Uterus (tissue), 3 donors: ENCODE measurements at regions not wholly inside any gene's neighbourhood (a gene's known extent, or its start where the extent isn't known, plus 50 kb on each side); places are given as distances from the start of the nearest gene placed in this dataset.

ENCODE experiments used
- DNase-seq, 2 donors: peaks; one replicate each; pipeline ENCODE4 v3.0.0-alpha.2; 2019 to 2020
- H3K27ac ChIP-seq, 2 donors: fragments of 200-600 bp; sonication (generic); 1 replicate in 1 of 2; 2 replicates in 1 of 2; pipeline ENCODE4 v1.5.1; 2016 to 2018
- H3K27me3 ChIP-seq, 2 donors: fragments of 200-600 bp; sonication (generic); one replicate each; pipeline ENCODE4 v1.5.1; 2018 to 2019; ENCODE audit warnings: control low read depth in 1 of 2
- H3K36me3 ChIP-seq, 2 donors: fragments of 200-600 bp; sonication (generic); one replicate each; pipeline ENCODE4 v1.5.1; 2019; ENCODE audit warnings: control low read depth in 1 of 2
- H3K4me1 ChIP-seq, 2 donors: fragments of 200-600 bp; sonication (generic); one replicate each; pipeline ENCODE4 v1.5.1; 2018 to 2019; ENCODE audit warnings: control low read depth in 1 of 2
- H3K4me3 ChIP-seq, 2 donors: fragments of 200-600 bp; sonication (generic); 1 replicate in 1 of 2; 2 replicates in 1 of 2; pipeline ENCODE4 v1.5.1; 2018 to 2019; ENCODE audit warnings: mild to moderate bottlenecking in 1 of 2
- H3K9me3 ChIP-seq, 2 donors: fragments of 200-600 bp; sonication (generic); one replicate each; pipeline ENCODE4 v1.5.1; 2019; ENCODE audit warnings: control low read depth in 1 of 2
- CTCF ChIP-seq, 4 experiments: fragments of 200-600 bp in 2 of 4; fragments of 450-650 bp in 2 of 4; sonication (generic) in 2 of 4; IDR thresholded peaks; one replicate each; pipeline ENCODE4 v1.5.1; 2016 to 2019; ENCODE audit warnings: antibody characterized with exemption in 4 of 4, mild to moderate bottlenecking in 2 of 4, moderate library complexity in 1 of 4
- POLR2A ChIP-seq, 2 donors: fragments of 450-650 bp; IDR thresholded peaks; one replicate each; pipeline ENCODE4 v1.6.1; 2016; ENCODE audit warnings: antibody characterized with exemption in 2 of 2, mild to moderate bottlenecking in 1 of 2, moderate library complexity in 1 of 2
- intact Hi-C: fragments of 100-400 bp; cut with DNase I; formaldehyde crosslinking; loops from one replicate; pipeline ENCODE4 v1.15.1; 2023; ENCODE audit warnings: low total_unique reads
- donor health status: DM: yes; HTN: yes; CAD: no.

- Histone ChIP-seq H3K27ac (no peak overlapping the region), H3K36me3 (no peaks in the 10 kb centered on the region), H3K4me3 (no peak overlapping the region), H3K27me3 (no peaks in the 10 kb centered on the region), H3K9me3 (no peaks in the 10 kb centered on the region), H3K4me1 (no peaks in the 10 kb centered on the region)
- DNase-seq, result no peak
- intact Hi-C loops, result no loop called here
- TF ChIP-seq CTCF (IDR thresholded peaks at IDR 0.05) (no peak), POLR2A (IDR thresholded peaks at IDR 0.05) (no peak)
Measured at GRCh38 chr12:73342733-73343132, 1070.6 kb downstream of the TRHDE start.

- Histone ChIP-seq H3K27ac (no peak overlapping the region), H3K9me3 (no peaks in the 10 kb centered on the region), H3K4me1 (no peaks in the 10 kb centered on the region), H3K4me3 (no peak overlapping the region), H3K27me3 (no peaks in the 10 kb centered on the region), H3K36me3 (no peaks in the 10 kb centered on the region)
- no peak for TF ChIP-seq POLR2A (IDR thresholded peaks at IDR 0.05)
- no peak for TF ChIP-seq CTCF (IDR thresholded peaks at IDR 0.05)
- intact Hi-C loops, result no loop called here
- DNase-seq, result no peak
Measured at GRCh38 chr12:73352826-73353225, 1080.7 kb downstream of the TRHDE start.

DNA sequence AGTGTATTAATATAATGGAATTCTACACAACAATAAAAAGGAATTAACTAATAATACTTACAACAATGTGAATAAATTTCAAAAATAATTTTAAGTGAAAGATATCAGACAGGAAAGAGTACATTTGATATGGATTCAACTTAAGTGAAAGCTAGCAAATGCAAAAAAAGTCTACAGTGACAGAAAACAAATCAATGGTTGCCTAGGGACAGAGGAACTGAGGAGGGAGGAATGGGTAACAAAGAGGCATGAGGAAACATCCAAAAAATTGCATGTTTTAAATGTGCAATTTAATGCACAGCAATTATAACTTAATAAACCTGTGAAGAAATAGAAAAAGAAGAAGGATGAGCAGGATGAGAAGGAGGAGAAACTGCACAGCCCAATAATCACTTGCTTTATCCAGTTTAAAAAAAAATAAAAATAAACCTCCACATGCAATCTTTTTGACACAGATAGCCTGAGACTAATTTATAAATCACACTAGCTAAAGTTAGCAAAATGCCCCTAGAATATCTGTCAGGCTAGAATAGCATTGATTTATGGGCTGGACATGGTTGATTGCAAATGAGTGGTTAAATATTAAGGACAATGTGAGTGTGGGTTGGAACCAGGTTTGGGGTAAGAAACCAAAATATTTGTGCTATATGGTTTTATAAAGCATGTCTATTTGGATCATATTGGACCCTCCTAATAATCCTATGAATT is 1089.1 kb downstream of the TRHDE start:
- Histone ChIP-seq H3K27me3 (no peaks in the 10 kb centered on the region), H3K9me3 (no peaks in the 10 kb centered on the region), H3K27ac (no peak overlapping the region), H3K4me3 (no peak overlapping the region), H3K36me3 (no peaks in the 10 kb centered on the region), H3K4me1 (no peaks in the 10 kb centered on the region)
- no peak for DNase-seq
- TF ChIP-seq CTCF (IDR thresholded peaks at IDR 0.05) (no peak), POLR2A (IDR thresholded peaks at IDR 0.05) (no peak)
- intact Hi-C loops, result no loop called here

DNA sequence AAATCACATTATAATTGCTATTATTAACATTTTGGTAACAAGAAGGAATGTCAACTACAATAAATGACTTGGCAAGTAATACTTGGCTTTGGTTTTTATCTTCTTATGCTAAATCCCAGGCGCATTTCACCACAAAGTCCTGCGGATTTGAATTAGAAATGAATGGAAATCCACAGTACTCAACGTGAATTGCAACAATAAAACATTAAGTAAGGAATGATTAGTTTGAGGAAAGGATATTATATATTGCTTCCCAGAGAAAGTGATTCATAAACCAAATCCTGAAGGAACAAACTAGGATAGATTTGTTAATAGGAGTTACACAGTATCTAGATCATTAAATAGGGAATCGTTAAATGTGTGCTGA is 1089.7 kb downstream of the TRHDE start:
- DNase-seq, result no peak
- H3K9me3 ChIP-seq, result no peaks in the 10 kb centered on the region
- no peaks in the 10 kb centered on the region for H3K36me3 ChIP-seq
- no peaks in the 10 kb centered on the region for H3K27me3 ChIP-seq
- no peaks in the 10 kb centered on the region for H3K4me1 ChIP-seq
- intact Hi-C loops, result no loop called here
- no peak overlapping the region for H3K27ac ChIP-seq
- H3K4me3 ChIP-seq, result no peak overlapping the region
- no peak for TF ChIP-seq CTCF (IDR thresholded peaks at IDR 0.05)
- TF ChIP-seq POLR2A (IDR thresholded peaks at IDR 0.05), result no peak

- Histone ChIP-seq H3K9me3 (no peaks in the 10 kb centered on the region), H3K27ac (no peak overlapping the region), H3K4me3 (no peak overlapping the region), H3K27me3 (no peaks in the 10 kb centered on the region), H3K4me1 (no peaks in the 10 kb centered on the region), H3K36me3 (no peaks in the 10 kb centered on the region)
- intact Hi-C loops, result no loop called here
- DNase-seq, result no peak
- TF ChIP-seq CTCF (IDR thresholded peaks at IDR 0.05), result no peak
- no peak for TF ChIP-seq POLR2A (IDR thresholded peaks at IDR 0.05)
Measured at GRCh38 chr12:73362666-73363065, 1090.5 kb downstream of the TRHDE start.
